GM12878 (cell line): ENCODE measurements at regions not wholly inside any gene's neighbourhood (a gene's known extent, or its start where the extent isn't known, plus 50 kb on each side); places are given as distances from the start of the nearest gene placed in this dataset.

Source experiments
- BHLHE40 ChIP-seq, 2 experiments: fragments of 450-650 bp in 1 of 2; IDR thresholded peaks; 2 replicates each; pipeline ENCODE4 v1.6.1; 2011 to 2017; ENCODE audit warnings: low read depth in 2 of 2, borderline replicate concordance in 1 of 2, improper control_type of control experiment in 1 of 2, low read length in 1 of 2, mild to moderate bottlenecking in 1 of 2
- CTCF ChIP-seq, 3 experiments: IDR thresholded peaks in 2 of 3; conservative IDR thresholded peaks in 1 of 3; 2 replicates each; pipeline ENCODE4 v1.5.1; 2011; ENCODE audit warnings: low read depth in 3 of 3, low read length in 3 of 3, mild to moderate bottlenecking in 3 of 3, control low read depth in 2 of 3, moderate library complexity in 2 of 3, inconsistent platforms in 1 of 3, mixed read lengths in 1 of 3; ENCODE audit not compliant: control insufficient read depth in 2 of 3, insufficient read depth in 1 of 3; ENCODE audit errors: extremely low read depth in 1 of 3
- CUX1 ChIP-seq: IDR thresholded peaks from 2 replicates; pipeline ENCODE4 v1.6.1; 2012; ENCODE audit warnings: improper control_type of control experiment, low read depth, low read length; ENCODE audit not compliant: insufficient replicate concordance
- E4F1 ChIP-seq: fragments of 450-650 bp; IDR thresholded peaks from 2 replicates; pipeline ENCODE4 v1.6.1; 2018; ENCODE audit warnings: borderline replicate concordance, mild to moderate bottlenecking; ENCODE audit not compliant: partially characterized antibody
- EGR1 ChIP-seq, 2 experiments: IDR thresholded peaks; 1 replicate in 1 of 2; 2 replicates in 1 of 2; pipeline ENCODE4 v1.6.1; 2011 to 2012; ENCODE audit warnings: low read depth in 2 of 2, low read length in 2 of 2, borderline replicate concordance in 1 of 2, mild to moderate bottlenecking in 1 of 2, moderate library complexity in 1 of 2
- FOXM1 ChIP-seq: IDR thresholded peaks from 2 replicates; pipeline ENCODE4 v1.6.1; 2012; ENCODE audit warnings: low read depth, mild to moderate bottlenecking, inconsistent platforms, low read length, moderate library complexity
- HSF1 ChIP-seq: fragments of 150-350 bp; IDR thresholded peaks from 2 replicates; pipeline ENCODE4 v1.6.1; 2014; ENCODE audit warnings: mild to moderate bottlenecking, low read depth, low read length
- NFYB ChIP-seq: IDR thresholded peaks from 2 replicates; pipeline ENCODE4 v1.6.1; 2011; ENCODE audit warnings: low read depth, mild to moderate bottlenecking, low read length, improper control_type of control experiment, moderate library complexity; ENCODE audit not compliant: insufficient read depth
- PAX5 ChIP-seq: IDR thresholded peaks from 2 replicates; pipeline ENCODE4 v1.6.1; 2011; ENCODE audit warnings: low read depth, low read length, borderline replicate concordance
- SMC3 ChIP-seq: IDR thresholded peaks from 2 replicates; pipeline ENCODE4 v1.6.1; 2011; ENCODE audit warnings: low read length, improper control_type of control experiment, borderline replicate concordance
- STAT3 ChIP-seq: IDR thresholded peaks from 2 replicates; pipeline ENCODE4 v1.6.1; 2011; ENCODE audit warnings: low read depth, low read length, improper control_type of control experiment
- TCF12 ChIP-seq: IDR thresholded peaks from 2 replicates; pipeline ENCODE4 v1.6.1; 2011; ENCODE audit warnings: low read depth, mild to moderate bottlenecking, low read length
- YY1 ChIP-seq: IDR thresholded peaks from 2 replicates; pipeline ENCODE4 v1.6.1; 2011; ENCODE audit warnings: low read depth, mild to moderate bottlenecking, low read length
- ZBTB33 ChIP-seq: fragments of 450-650 bp; IDR thresholded peaks from 2 replicates; pipeline ENCODE4 v1.6.1; 2017; ENCODE audit warnings: mild to moderate bottlenecking
- ZNF622 ChIP-seq: fragments of 450-650 bp; IDR thresholded peaks from 2 replicates; pipeline ENCODE4 v1.6.1; 2017; ENCODE audit warnings: mild to moderate bottlenecking, inconsistent platforms

- no peak for TF ChIP-seq CUX1
- peak; percentile 76; the same call in 1 of the 2 replicates for TF ChIP-seq TCF12
- TF ChIP-seq FOXM1 = no peak
- TF ChIP-seq ZBTB33 = no peak
- TF ChIP-seq SMC3 = peak; percentile 93
- peak in 1 of 2 experiments; percentile 47; a peak in 2 of 4 replicates for TF ChIP-seq BHLHE40 (IDR thresholded peaks at IDR 0.05; ENCODE audit: borderline replicate concordance in 1 of 2, low read depth in 2 of 2, low read length in 1 of 2)
- TF ChIP-seq YY1 = peak; percentile 79
- no peak for TF ChIP-seq NFYB
- TF ChIP-seq EGR1 (IDR thresholded peaks at IDR 0.05; ENCODE audit: borderline replicate concordance in 1 of 2, low read depth in 2 of 2, low read length in 2 of 2) = peak in 1 of 2 experiments; percentile 86; a peak in 2 of 3 replicates
- peak; percentile 88 to 93 (median 92) for TF ChIP-seq CTCF (IDR thresholded peaks at IDR 0.05 in 2 of 3, conservative IDR thresholded peaks at IDR 0.05 in 1 of 3; ENCODE audit: control insufficient read depth in 2 of 3, extremely low read depth in 1 of 3, insufficient read depth in 1 of 3, low read depth in 3 of 3, low read length in 3 of 3)
- 0 out of 2 replicates have a peak, but pooled peaks have one; percentile 38 for TF ChIP-seq HSF1
- TF ChIP-seq PAX5 = peak; percentile 36; the same call in 1 of the 2 replicates
- TF ChIP-seq STAT3 = no peak
- TF ChIP-seq E4F1 = no peak
- no peak for TF ChIP-seq ZNF622
Observed at GRCh38 chr1:204763773-204764427, 78.4 kb upstream of the LRRN2 start (continued).
